ENCODE measurements at regions not wholly inside any gene's neighbourhood (a gene's known extent, or its start where the extent isn't known, plus 50 kb on each side); places are given as distances from the start of the nearest gene placed in this dataset.

- TF ChIP-seq CTCF (IDR thresholded peaks at IDR 0.05) (no peak), POLR2A (IDR thresholded peaks at IDR 0.05) (no peak)
- no peak overlapping the region for H3K4me3 ChIP-seq (ENCODE audit: low read depth, poor library complexity, severe bottlenecking)
- intact Hi-C loops (cut with DNase I; ENCODE audit: low total_unique reads), result no loop called here
- no peak for DNase-seq (ENCODE audit: low spot score in 2 of 2)
These were observed 198.4 kb upstream of the LPP start for GRCh38 chr3:187955587-187955952.

DNA sequence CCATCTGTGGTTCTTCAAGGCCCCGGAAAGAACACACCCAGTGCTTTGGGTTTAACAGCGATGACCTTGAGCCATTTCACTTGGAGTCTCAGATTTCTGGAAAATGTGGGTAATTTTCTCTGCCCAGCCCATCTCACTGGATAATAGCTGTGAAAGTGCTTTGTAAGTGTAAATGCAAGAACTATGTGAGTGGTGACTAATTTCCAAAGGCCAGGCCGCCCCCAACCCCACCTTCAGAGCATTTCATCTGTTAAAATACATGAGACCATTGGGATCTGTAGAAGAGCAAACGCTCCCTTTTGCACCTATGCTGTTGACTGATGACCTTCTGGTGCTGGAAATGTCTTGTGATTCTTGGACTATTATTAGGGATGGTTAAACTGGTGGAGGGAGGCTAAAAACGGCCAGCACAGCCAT lies 196.8 kb upstream of the LPP start:
- intact Hi-C loops (cut with DNase I; ENCODE audit: low total_unique reads), result no loop called here
- TF ChIP-seq POLR2A (IDR thresholded peaks at IDR 0.05), result no peak
- no peak for TF ChIP-seq CTCF (IDR thresholded peaks at IDR 0.05)
- 87 to 90% methylated on average over 5 of the region's 5 CpGs for WGBS, 2 donors
- no peak for DNase-seq (ENCODE audit: low spot score in 2 of 2)
- no peak overlapping the region for H3K4me3 ChIP-seq (ENCODE audit: low read depth, poor library complexity, severe bottlenecking)

- intact Hi-C loops (cut with DNase I; ENCODE audit: low total_unique reads), result no loop called here
- DNase-seq (ENCODE audit: low spot score in 2 of 2), result no peak
- TF ChIP-seq POLR2A (IDR thresholded peaks at IDR 0.05) (no peak), CTCF (IDR thresholded peaks at IDR 0.05) (no peak)
These were observed 196.4 kb upstream of the LPP start for GRCh38 chr3:187957582-187957981.

DNA sequence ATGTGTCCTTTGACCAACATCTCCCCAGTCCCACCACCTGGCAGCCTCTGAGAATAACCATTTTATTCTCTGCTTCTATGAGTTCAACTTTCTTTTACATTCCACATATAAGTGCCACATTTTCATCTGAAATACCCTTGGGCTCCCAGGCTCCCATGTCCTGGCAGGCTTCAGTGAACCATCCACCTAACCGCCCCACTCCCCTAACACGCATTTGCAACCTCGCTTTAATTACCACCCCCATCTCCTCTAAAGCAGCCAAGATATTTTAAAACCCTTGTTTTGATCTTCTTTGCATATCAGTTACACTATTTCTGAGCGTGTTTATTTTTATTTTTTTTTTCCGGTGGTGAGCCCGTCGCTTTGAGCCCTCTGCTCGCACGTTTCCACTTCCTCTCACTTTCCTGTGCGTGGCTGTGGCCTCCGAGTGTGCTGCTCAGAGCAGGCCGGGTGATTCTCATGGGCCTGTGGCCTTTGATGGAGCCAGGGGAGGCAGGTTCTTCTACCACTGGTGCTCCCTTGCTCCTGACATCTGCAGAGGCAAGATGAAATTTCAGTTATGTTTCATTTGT lies 195.4 kb upstream of the LPP start:
- no peak for DNase-seq (ENCODE audit: low spot score in 2 of 2)

More at GRCh38 chr3:187957582-187957981, 196.4 kb upstream of the LPP start:
- no peak overlapping the region for H3K4me3 ChIP-seq (ENCODE audit: low read depth, poor library complexity, severe bottlenecking)

DNA sequence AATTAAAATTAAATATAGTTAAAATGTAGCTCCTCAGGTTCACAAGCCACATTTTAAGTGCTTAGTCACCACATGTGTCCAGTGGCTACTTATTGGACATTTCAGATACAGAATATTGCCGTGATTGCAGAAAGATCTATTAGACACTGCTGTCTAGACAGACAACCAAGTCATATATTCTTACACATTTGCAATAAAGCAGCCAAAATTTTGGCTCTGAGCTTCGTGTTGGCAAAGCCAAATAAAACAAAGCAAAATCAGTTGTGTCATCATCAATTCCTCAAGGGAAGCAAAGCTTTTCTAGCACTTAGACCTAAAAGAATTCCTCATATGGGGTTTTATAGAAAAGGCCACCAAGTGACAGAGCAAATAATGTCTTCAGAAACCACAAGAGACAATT lies 193.1 kb upstream of the LPP start:
- no peak for DNase-seq (ENCODE audit: low spot score in 2 of 2)
- no peak for TF ChIP-seq CTCF (IDR thresholded peaks at IDR 0.05)
- TF ChIP-seq POLR2A (IDR thresholded peaks at IDR 0.05), result no peak
- H3K4me3 ChIP-seq (ENCODE audit: low read depth, poor library complexity, severe bottlenecking), result no peak overlapping the region
- WGBS, 2 donors, result 46 to 47% methylated on average over 2 of the region's 2 CpGs
- intact Hi-C loops (cut with DNase I; ENCODE audit: low total_unique reads), result no loop called here

More for the DNA sequence above, 195.4 kb upstream of the LPP start:
- 71 to 74% methylated on average over 12 of the region's 12 CpGs for WGBS, 2 donors
- no peak for TF ChIP-seq CTCF (IDR thresholded peaks at IDR 0.05)
- TF ChIP-seq POLR2A (IDR thresholded peaks at IDR 0.05), result no peak
- intact Hi-C loops (cut with DNase I; ENCODE audit: low total_unique reads), result no loop called here
- H3K4me3 ChIP-seq (ENCODE audit: low read depth, poor library complexity, severe bottlenecking), result no peak overlapping the region

- intact Hi-C loops (cut with DNase I; ENCODE audit: low total_unique reads), result no loop called here
- no peak for DNase-seq (ENCODE audit: low spot score in 2 of 2)
- no peak for TF ChIP-seq CTCF (IDR thresholded peaks at IDR 0.05)
- no peak for TF ChIP-seq POLR2A (IDR thresholded peaks at IDR 0.05)
- H3K4me3 ChIP-seq (ENCODE audit: low read depth, poor library complexity, severe bottlenecking), result no peak overlapping the region
- 86 to 96% methylated on average over 2 of the region's 2 CpGs for WGBS, 2 donors
These were observed 192.6 kb upstream of the LPP start for GRCh38 chr3:187961366-187961765.

Measured in lower leg skin (tissue), 4 donors.